ENCODE measurements at regions not wholly inside any gene's neighbourhood (a gene's known extent, or its start where the extent isn't known, plus 50 kb on each side); places are given as distances from the start of the nearest gene placed in this dataset.

DNA sequence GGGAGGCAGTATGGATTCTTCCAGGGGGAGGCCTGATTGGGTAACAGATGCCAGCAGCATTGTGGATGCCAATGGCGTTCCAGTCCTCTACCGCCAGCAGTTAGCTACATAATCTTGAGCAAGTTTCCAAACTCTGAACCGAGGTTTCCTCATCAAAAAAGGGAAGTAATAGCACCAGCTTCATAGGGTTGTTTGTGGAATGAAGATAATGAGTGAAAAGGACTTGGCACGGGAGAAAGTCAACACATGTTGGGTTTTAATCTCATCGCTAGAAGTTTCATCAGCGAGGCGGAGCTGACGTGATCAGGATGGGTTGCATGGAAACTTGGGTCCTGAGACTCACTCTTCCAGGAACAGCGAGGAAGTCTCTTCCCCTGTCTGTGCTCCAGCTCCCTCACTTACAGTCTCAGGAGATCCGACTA is 266.7 kb downstream of the SH3BP4 start:
- TF ChIP-seq CTCF (IDR thresholded peaks at IDR 0.05; ENCODE audit: insufficient read depth, low read length) = no peak
- TF ChIP-seq, protein P1, sequence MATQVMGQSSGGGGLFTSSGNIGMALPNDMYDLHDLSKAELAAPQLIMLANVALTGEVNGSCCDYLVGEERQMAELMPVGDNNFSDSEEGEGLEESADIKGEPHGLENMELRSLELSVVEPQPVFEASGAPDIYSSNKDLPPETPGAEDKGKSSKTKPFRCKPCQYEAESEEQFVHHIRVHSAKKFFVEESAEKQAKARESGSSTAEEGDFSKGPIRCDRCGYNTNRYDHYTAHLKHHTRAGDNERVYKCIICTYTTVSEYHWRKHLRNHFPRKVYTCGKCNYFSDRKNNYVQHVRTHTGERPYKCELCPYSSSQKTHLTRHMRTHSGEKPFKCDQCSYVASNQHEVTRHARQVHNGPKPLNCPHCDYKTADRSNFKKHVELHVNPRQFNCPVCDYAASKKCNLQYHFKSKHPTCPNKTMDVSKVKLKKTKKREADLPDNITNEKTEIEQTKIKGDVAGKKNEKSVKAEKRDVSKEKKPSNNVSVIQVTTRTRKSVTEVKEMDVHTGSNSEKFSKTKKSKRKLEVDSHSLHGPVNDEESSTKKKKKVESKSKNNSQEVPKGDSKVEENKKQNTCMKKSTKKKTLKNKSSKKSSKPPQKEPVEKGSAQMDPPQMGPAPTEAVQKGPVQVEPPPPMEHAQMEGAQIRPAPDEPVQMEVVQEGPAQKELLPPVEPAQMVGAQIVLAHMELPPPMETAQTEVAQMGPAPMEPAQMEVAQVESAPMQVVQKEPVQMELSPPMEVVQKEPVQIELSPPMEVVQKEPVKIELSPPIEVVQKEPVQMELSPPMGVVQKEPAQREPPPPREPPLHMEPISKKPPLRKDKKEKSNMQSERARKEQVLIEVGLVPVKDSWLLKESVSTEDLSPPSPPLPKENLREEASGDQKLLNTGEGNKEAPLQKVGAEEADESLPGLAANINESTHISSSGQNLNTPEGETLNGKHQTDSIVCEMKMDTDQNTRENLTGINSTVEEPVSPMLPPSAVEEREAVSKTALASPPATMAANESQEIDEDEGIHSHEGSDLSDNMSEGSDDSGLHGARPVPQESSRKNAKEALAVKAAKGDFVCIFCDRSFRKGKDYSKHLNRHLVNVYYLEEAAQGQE (IDR thresholded peaks at IDR 0.05; ENCODE audit: insufficient replicate concordance, low read depth) = no peak
- TF ChIP-seq POLR2AphosphoS5 (IDR thresholded peaks at IDR 0.05; ENCODE audit: low read depth) = no peak
- no peak for TF ChIP-seq GABPA (IDR thresholded peaks at IDR 0.05; ENCODE audit: low read depth)
- no peak for TF ChIP-seq SPI1 (IDR thresholded peaks at IDR 0.05; ENCODE audit: borderline replicate concordance, low read depth)
